Endodermal cell (in vitro differentiated cells): ENCODE measurements at regions not wholly inside any gene's neighbourhood (a gene's known extent, or its start where the extent isn't known, plus 50 kb on each side); places are given as distances from the start of the nearest gene placed in this dataset.

Experiments
- DNase-seq: peaks from one replicate; pipeline ENCODE4 v3.0.0-alpha.2; 2017
- H3K27ac ChIP-seq: 2 replicates; pipeline ENCODE4 v1.5.1; 2013; ENCODE audit warnings: mild to moderate bottlenecking, low read depth, low read length, moderate library complexity
- H3K27me3 ChIP-seq: 2 replicates; pipeline ENCODE4 v1.6.1; 2013; ENCODE audit warnings: mild to moderate bottlenecking, low read length, moderate library complexity; ENCODE audit not compliant: insufficient read depth, control insufficient read depth, poor library complexity, severe bottlenecking
- H3K36me3 ChIP-seq: 2 replicates; pipeline ENCODE4 v1.7.0; 2013; ENCODE audit warnings: mild to moderate bottlenecking, low read length, moderate library complexity; ENCODE audit not compliant: control insufficient read depth, insufficient read depth
- H3K4me1 ChIP-seq: one replicate; pipeline ENCODE4 v1.7.0; 2013; ENCODE audit warnings: low read length; ENCODE audit not compliant: control insufficient read depth, insufficient read depth
- H3K4me3 ChIP-seq: 2 replicates; pipeline ENCODE4 v1.5.1; 2013; ENCODE audit warnings: mild to moderate bottlenecking, low read length, moderate library complexity
- H3K9ac ChIP-seq: 2 replicates; pipeline ENCODE4 v1.6.1; 2013; ENCODE audit warnings: mild to moderate bottlenecking, low read length, moderate library complexity; ENCODE audit not compliant: poor library complexity, severe bottlenecking; ENCODE audit errors: extremely low read depth
- H3K9me3 ChIP-seq: 2 replicates; pipeline ENCODE4 v1.6.1; 2013; ENCODE audit warnings: mild to moderate bottlenecking, low read length, moderate library complexity; ENCODE audit not compliant: control insufficient read depth
- H3K27ac Mint-ChIP-seq: 2 replicates; pipeline ENCODE4 v1.8.0; 2020; ENCODE audit warnings: mixed read lengths
- H3K27me3 Mint-ChIP-seq: 2 replicates; pipeline ENCODE4 v1.8.0; 2021; ENCODE audit warnings: mild to moderate bottlenecking, mixed read lengths; ENCODE audit not compliant: insufficient read depth
- H3K36me3 Mint-ChIP-seq: 2 replicates; pipeline ENCODE4 v1.8.0; 2020; ENCODE audit warnings: low read depth, mixed read lengths
- H3K4me1 Mint-ChIP-seq: 2 replicates; pipeline ENCODE4 v1.8.0; 2020; ENCODE audit warnings: mixed read lengths
- H3K4me3 Mint-ChIP-seq: 2 replicates; pipeline ENCODE4 v1.8.0; 2020; ENCODE audit warnings: mild to moderate bottlenecking, moderate library complexity, mixed read lengths
- H3K9me3 Mint-ChIP-seq: 2 replicates; pipeline ENCODE4 v1.8.0; 2020; ENCODE audit warnings: mild to moderate bottlenecking, mixed read lengths
- WGBS, 2 experiments: methylation state at CpG; one replicate each; pipeline versions ENCODE4 v1.1.5 to v1.1.7; 2013; ENCODE audit warnings: missing lambda C conversion rate in 2 of 2, mixed read lengths in 1 of 2; ENCODE audit not compliant: insufficient coverage in 1 of 2, insufficient read length in 1 of 2; 5-methylcytosine and 5-hydroxymethylcytosine counted together
- TF ChIP-seq, protein P1 (sequence below): fragments of 200-600 bp; sonication (generic); conservative IDR thresholded peaks from 2 replicates; pipeline ENCODE4 v1.5.0; 2021; ENCODE audit warnings: antibody characterized with exemption, mild to moderate bottlenecking

DNA sequence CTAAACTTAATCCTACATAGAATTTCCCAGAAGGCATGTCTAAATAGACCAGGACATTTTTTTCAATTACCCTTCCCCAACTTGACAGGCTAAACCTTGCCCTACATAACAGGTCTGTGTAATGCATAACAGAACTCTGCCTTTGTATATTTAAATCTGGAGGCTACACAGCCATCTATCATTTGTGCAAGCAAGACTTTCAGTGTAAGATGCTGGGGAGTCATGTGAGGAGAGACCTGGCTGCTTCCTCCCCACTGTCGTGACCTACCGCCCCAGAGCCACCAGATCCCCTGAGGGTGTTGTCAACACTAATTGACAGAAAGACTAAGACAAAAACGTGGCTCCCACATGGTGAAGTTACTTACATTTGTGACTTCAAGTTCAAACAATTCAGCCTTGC is 342.2 kb downstream of the PPARGC1A start:
- Histone ChIP-seq H3K9me3 (peaks cover under 1% of the 10 kb centered on the region), H3K27me3 (no peaks in the 10 kb centered on the region), H3K27ac (no peak overlapping the region), H3K36me3 (no peaks in the 10 kb centered on the region), H3K4me3 (no peak overlapping the region), H3K4me1 (no peaks in the 10 kb centered on the region), H3K9ac (no peak overlapping the region)
- peaks cover 6% of the 10 kb centered on the region for H3K4me1 Mint-ChIP-seq
- TF ChIP-seq, protein P1, sequence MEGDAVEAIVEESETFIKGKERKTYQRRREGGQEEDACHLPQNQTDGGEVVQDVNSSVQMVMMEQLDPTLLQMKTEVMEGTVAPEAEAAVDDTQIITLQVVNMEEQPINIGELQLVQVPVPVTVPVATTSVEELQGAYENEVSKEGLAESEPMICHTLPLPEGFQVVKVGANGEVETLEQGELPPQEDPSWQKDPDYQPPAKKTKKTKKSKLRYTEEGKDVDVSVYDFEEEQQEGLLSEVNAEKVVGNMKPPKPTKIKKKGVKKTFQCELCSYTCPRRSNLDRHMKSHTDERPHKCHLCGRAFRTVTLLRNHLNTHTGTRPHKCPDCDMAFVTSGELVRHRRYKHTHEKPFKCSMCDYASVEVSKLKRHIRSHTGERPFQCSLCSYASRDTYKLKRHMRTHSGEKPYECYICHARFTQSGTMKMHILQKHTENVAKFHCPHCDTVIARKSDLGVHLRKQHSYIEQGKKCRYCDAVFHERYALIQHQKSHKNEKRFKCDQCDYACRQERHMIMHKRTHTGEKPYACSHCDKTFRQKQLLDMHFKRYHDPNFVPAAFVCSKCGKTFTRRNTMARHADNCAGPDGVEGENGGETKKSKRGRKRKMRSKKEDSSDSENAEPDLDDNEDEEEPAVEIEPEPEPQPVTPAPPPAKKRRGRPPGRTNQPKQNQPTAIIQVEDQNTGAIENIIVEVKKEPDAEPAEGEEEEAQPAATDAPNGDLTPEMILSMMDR, result no peak
- WGBS, 2 experiments, result 50 to 83% methylated on average over 1 to 3 of the region's 3 CpGs
- no peaks in the 10 kb centered on the region for H3K9me3 Mint-ChIP-seq
- H3K27ac Mint-ChIP-seq, result no peak overlapping the region
- DNase-seq, result no peak
- no peaks in the 10 kb centered on the region for H3K36me3 Mint-ChIP-seq
- no peak overlapping the region for H3K4me3 Mint-ChIP-seq
- H3K27me3 Mint-ChIP-seq, result no peaks in the 10 kb centered on the region

DNA sequence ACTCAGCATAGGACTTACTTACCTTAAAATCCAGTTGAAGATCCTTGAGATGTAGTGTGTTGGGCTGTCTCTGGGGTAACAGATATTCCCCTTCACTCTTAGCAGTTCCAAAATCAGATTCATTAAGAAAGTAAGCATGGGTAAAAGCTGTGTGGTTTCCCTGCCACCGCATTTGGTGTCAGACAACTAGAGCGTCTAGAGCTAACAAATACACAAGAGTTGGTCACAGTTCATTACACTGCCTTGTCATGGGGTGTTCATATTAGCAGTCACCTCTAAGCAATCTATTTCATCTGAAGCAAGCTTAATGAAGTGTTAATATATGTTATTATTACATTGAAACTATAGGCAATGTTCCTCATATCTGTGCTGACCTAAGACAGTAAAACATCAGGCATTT is 342.8 kb downstream of the PPARGC1A start:
- Histone ChIP-seq H3K27ac (no peak overlapping the region), H3K9ac (no peak overlapping the region), H3K4me3 (no peak overlapping the region), H3K9me3 (no peaks in the 10 kb centered on the region), H3K27me3 (no peaks in the 10 kb centered on the region), H3K36me3 (no peaks in the 10 kb centered on the region), H3K4me1 (peaks cover under 1% of the 10 kb centered on the region)
- no peak for DNase-seq
- TF ChIP-seq, protein P1, result no peak
- Mint-ChIP-seq H3K27ac (no peak overlapping the region), H3K4me1 (peaks cover 6% of the 10 kb centered on the region), H3K27me3 (no peaks in the 10 kb centered on the region), H3K4me3 (no peak overlapping the region), H3K36me3 (no peaks in the 10 kb centered on the region), H3K9me3 (no peaks in the 10 kb centered on the region)
- WGBS, 2 experiments, result 93 to 100% methylated on average over 2 of the region's 2 CpGs

DNA sequence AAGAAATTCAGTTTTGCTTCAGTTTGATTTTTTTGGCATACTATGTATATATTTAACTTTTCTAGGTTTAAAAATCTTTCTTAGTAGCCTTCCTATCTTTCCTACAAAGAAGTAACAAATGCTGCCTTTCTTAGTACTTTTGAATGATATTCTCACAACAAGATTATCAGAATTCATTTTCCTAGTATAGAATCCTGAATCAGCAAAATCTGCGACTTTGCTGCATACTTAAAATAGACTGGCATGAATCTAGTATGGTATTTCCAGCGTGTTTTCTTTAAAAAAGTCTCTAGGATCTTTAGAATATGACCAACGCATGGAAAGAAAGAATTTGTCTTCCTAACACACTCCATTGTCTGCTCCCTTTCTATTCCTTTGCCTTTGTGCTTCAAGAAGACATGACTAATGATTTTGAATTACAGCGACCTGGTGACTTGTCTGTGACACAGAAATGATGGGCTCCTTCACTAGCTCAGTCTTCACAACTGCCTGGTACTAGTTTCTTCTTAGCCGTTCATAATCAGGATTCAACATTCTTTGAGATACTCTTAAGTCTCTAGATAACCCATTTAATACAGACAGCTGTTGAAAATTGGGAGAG is 349.8 kb downstream of the PPARGC1A start:
- Histone ChIP-seq H3K27me3 (no peaks in the 10 kb centered on the region), H3K9me3 (peaks cover 7% of the 10 kb centered on the region), H3K4me3 (no peak overlapping the region), H3K36me3 (no peaks in the 10 kb centered on the region), H3K27ac (peak overlapping the region; percentile 61), H3K9ac (no peak overlapping the region), H3K4me1 (peaks cover 7% of the 10 kb centered on the region)
- Mint-ChIP-seq H3K36me3 (peaks cover 3% of the 10 kb centered on the region), H3K27ac (no peak overlapping the region), H3K4me1 (no peaks in the 10 kb centered on the region), H3K4me3 (no peak overlapping the region), H3K9me3 (peaks cover 23% of the 10 kb centered on the region), H3K27me3 (no peaks in the 10 kb centered on the region)
- WGBS, 2 experiments, result 77 to 93% methylated on average over 5 of the region's 5 CpGs
- TF ChIP-seq, protein P1, result no peak
- DNase-seq, result no peak
